ENCODE measurements at regions not wholly inside any gene's neighbourhood (a gene's known extent, or its start where the extent isn't known, plus 50 kb on each side); places are given as distances from the start of the nearest gene placed in this dataset.

GRCh38 chr7:91596287-91596686 is 284.2 kb downstream of the MTERF1 start:
- no peak for TF ChIP-seq CTCF (IDR thresholded peaks at IDR 0.05)
- Mint-ChIP-seq H3K4me1 (no peaks in the 10 kb centered on the region), H3K27me3 (ENCODE audit: low read depth in 2 of 2) (no peaks in the 10 kb centered on the region)

DNA sequence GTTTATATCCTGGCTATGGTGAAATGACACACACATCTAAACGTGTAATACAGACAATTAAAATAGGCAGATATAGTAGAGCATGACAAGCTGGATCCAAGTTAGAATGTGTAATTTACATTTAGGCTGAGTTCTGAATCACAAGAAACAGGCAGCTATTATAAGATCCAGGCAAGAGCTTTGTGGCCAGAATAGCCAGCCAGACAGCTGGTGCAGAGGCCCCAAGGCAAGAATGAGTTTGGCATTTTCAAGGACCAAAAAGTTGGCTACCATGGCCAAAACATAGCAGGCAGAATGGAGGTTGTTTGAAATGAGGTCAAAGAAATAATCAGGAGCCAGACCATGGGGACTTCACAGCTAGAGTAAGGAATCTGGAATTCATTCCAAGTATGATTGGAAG is 281.7 kb downstream of the MTERF1 start:
- Histone ChIP-seq H3K27ac (ENCODE audit: low read length) (no peak overlapping the region), H3K36me3 (ENCODE audit: control insufficient read depth, insufficient read depth, low read length) (no peaks in the 10 kb centered on the region), H3K4me1 (ENCODE audit: control insufficient read depth, insufficient read depth, low read length) (no peaks in the 10 kb centered on the region), H3K9me3 (ENCODE audit: control insufficient read depth, insufficient read depth, low read length) (peaks cover 4% of the 10 kb centered on the region), H3K4me3 (ENCODE audit: low read length) (no peak overlapping the region), H3K27me3 (ENCODE audit: control insufficient read depth, insufficient read depth, low read length) (no peaks in the 10 kb centered on the region)
- H3K9me3 Mint-ChIP-seq = peaks cover 3 to 14% of the 10 kb centered on the region in 2 donors
- no peak for TF ChIP-seq CTCF (IDR thresholded peaks at IDR 0.05)
- intact Hi-C loops (cut with micrococcal nuclease) = loop anchor here (5.0 kb wide), 1 partner anchor 36 kb away; no protein-coding TSS in a partner anchor
- no peaks in the 10 kb centered on the region for H3K27me3 Mint-ChIP-seq (ENCODE audit: low read depth in 2 of 2)
- ATAC-seq (no peak), DNase-seq (no peak)
- no peaks in the 10 kb centered on the region for H3K4me1 Mint-ChIP-seq
- H3K36me3 Mint-ChIP-seq = peaks cover 6% of the 10 kb centered on the region
- 85% methylated on average over 1 of the region's 1 CpG for WGBS (ENCODE audit: insufficient coverage)
- no peak overlapping the region for H3K27ac Mint-ChIP-seq
- no peak overlapping the region for H3K4me3 Mint-ChIP-seq

More at GRCh38 chr7:91596287-91596686, 284.2 kb downstream of the MTERF1 start:
- ATAC-seq (no peak), DNase-seq (no peak)
- Histone ChIP-seq H3K4me3 (ENCODE audit: low read length) (no peak overlapping the region), H3K4me1 (ENCODE audit: control insufficient read depth, insufficient read depth, low read length) (no peaks in the 10 kb centered on the region), H3K27me3 (ENCODE audit: control insufficient read depth, insufficient read depth, low read length) (no peaks in the 10 kb centered on the region), H3K36me3 (ENCODE audit: control insufficient read depth, insufficient read depth, low read length) (no peaks in the 10 kb centered on the region), H3K27ac (ENCODE audit: low read length) (no peak overlapping the region), H3K9me3 (ENCODE audit: control insufficient read depth, insufficient read depth, low read length) (peaks cover 4% of the 10 kb centered on the region)
- Mint-ChIP-seq H3K27ac (no peak overlapping the region), H3K9me3 (peaks cover 7 to 20% of the 10 kb centered on the region in 2 donors), H3K36me3 (peaks cover 12% of the 10 kb centered on the region), H3K4me3 (no peak overlapping the region)
- WGBS (ENCODE audit: insufficient coverage) = 25% methylated on average over 2 of the region's 2 CpGs
- intact Hi-C loops (cut with micrococcal nuclease) = loop anchor here (5.0 kb wide), 1 partner anchor 34 kb away; no protein-coding TSS in a partner anchor

DNA sequence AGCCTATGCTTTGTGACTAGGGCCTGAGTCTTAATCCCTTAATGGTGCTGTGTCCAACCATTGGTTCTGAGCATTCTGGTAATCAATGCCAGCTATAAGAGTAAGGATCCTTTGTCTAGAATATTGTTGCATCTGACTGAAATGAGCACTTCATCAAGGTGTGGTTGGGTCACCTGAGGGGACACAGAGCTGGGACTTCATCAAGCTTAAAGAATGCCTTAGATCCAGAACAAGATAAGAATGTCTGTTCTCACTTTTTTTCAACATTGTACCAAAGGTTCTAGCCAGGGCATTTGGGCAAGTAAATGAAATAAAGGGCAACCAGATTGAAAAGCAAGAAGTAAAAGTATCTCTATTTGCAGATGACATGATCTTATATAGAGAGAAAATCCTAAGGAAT is 280.4 kb downstream of the MTERF1 start:
- H3K27me3 ChIP-seq (ENCODE audit: control insufficient read depth, insufficient read depth, low read length) = no peaks in the 10 kb centered on the region
- no peak overlapping the region for H3K4me3 Mint-ChIP-seq
- no peaks in the 10 kb centered on the region for H3K4me1 Mint-ChIP-seq
- H3K27me3 Mint-ChIP-seq (ENCODE audit: low read depth in 2 of 2) = no peaks in the 10 kb centered on the region
- peaks cover 3 to 14% of the 10 kb centered on the region in 2 donors for H3K9me3 Mint-ChIP-seq
- DNase-seq (no peak), ATAC-seq (no peak)
- no peaks in the 10 kb centered on the region for H3K4me1 ChIP-seq (ENCODE audit: control insufficient read depth, insufficient read depth, low read length)
- H3K4me3 ChIP-seq (ENCODE audit: low read length) = no peak overlapping the region
- peaks cover 6% of the 10 kb centered on the region for H3K36me3 Mint-ChIP-seq
- no peaks in the 10 kb centered on the region for H3K36me3 ChIP-seq (ENCODE audit: control insufficient read depth, insufficient read depth, low read length)
- H3K27ac Mint-ChIP-seq = no peak overlapping the region
- no peak for TF ChIP-seq CTCF (IDR thresholded peaks at IDR 0.05)
- intact Hi-C loops (cut with micrococcal nuclease) = no loop called here
- H3K27ac ChIP-seq (ENCODE audit: low read length) = no peak overlapping the region
- H3K9me3 ChIP-seq (ENCODE audit: control insufficient read depth, insufficient read depth, low read length) = peaks cover 4% of the 10 kb centered on the region

- intact Hi-C loops (cut with micrococcal nuclease) = no loop called here
- Mint-ChIP-seq H3K9me3 (peaks cover 0 to 15% of the 10 kb centered on the region in 2 donors), H3K27me3 (ENCODE audit: low read depth in 2 of 2) (no peaks in the 10 kb centered on the region), H3K27ac (no peak overlapping the region), H3K4me1 (no peaks in the 10 kb centered on the region), H3K4me3 (no peak overlapping the region), H3K36me3 (peaks cover 4% of the 10 kb centered on the region)
- no peak overlapping the region for H3K4me3 ChIP-seq (ENCODE audit: low read length)
- DNase-seq (no peak), ATAC-seq (no peak)
- no peaks in the 10 kb centered on the region for H3K9me3 ChIP-seq (ENCODE audit: control insufficient read depth, insufficient read depth, low read length)
- H3K27me3 ChIP-seq (ENCODE audit: control insufficient read depth, insufficient read depth, low read length) = no peaks in the 10 kb centered on the region
- WGBS (ENCODE audit: insufficient coverage) = 78% methylated on average over 3 of the region's 3 CpGs
- no peak overlapping the region for H3K27ac ChIP-seq (ENCODE audit: low read length)
- H3K36me3 ChIP-seq (ENCODE audit: control insufficient read depth, insufficient read depth, low read length) = no peaks in the 10 kb centered on the region
- TF ChIP-seq CTCF (IDR thresholded peaks at IDR 0.05) = no peak
- H3K4me1 ChIP-seq (ENCODE audit: control insufficient read depth, insufficient read depth, low read length) = no peaks in the 10 kb centered on the region
Measured at GRCh38 chr7:91603707-91604106, 276.8 kb downstream of the MTERF1 start.

Data from natural killer cell (primary cell).